ENCODE measurements at regions not wholly inside any gene's neighbourhood (a gene's known extent, or its start where the extent isn't known, plus 50 kb on each side); places are given as distances from the start of the nearest gene placed in this dataset.
"Not testable (repeated sequence)": the region's sequence is repeated elsewhere in the genome, so short reads cannot be mapped to it uniquely, and the experiment has no call there.

DNA sequence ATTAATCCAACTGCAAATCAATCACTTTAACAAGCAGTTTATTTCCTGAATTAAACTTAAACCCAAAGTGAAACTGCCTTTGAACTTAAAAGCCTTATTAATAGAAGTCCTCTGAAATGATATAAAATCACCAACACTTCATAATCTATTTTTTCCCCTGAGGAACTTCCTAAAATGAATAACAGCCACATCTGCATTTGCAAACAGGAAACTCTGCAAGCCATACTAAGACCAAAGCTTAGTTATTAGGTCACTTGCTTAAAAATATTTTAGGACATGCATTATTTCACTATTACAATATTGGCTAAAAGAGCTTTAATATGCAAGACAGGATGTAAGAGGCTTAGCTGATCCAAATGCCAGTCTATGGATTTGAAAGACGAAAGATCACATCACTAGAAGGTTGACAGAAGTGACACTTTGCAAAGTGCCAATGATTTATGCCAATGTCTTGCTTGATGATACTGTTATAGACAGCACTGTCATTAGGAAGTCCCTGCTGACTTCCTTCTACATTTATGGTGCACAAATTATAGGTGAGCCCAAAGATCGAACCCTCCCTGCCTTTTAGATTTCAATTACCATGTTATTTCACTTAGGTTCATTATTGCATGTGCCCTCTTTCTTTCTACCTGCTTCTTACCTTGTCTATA is 99.9 kb upstream of the SKAP2 start:
- Histone ChIP-seq H3K4me3 (no peak overlapping the region), H3K27ac (no peak overlapping the region)

DNA sequence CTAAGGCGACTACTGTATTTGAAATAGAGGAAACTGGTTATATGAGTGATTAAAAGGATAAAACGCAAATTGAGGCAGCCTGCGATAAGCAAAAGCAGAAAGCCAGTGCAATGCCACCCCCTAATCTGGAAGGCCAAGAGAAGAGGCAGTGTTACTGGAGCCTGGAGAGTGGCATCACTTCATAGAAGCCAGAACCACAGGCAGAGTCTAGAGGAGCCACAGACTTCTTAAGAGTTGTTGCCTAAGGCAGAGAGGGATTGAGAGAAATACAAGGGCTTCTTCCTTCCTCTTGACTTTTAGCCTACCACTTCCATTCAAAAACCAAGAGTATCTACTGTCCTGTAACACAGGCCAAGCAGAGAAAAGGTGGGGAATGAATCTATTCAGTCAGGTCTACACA is 94.9 kb upstream of the SKAP2 start:
- no peak overlapping the region for H3K4me3 ChIP-seq
- H3K27ac ChIP-seq = no peak overlapping the region

- H3K4me3 ChIP-seq = no peak overlapping the region
- H3K27ac ChIP-seq = no peak overlapping the region
Measured at GRCh38 chr7:26958834-26959233, 94.4 kb upstream of the SKAP2 start.

DNA sequence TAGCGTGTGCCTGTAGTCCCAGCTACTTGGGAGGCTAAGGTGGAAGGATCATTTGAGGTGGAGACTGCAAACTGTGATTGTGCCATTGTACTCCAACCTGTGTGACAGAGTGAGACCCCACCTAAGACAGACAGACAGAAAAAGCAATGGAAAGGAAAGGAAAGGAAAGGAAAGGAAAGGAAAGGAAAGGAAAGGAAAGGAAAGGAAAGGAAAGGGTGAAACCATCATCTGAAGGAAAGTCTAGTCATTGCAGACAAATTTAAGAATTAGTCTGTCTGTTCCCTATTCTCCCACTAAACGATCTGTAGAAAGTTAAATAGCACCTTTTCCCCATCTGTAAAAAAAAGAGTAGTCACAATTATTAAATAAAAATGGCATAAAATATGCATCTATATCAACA is 91.1 kb upstream of the SKAP2 start:
- H3K27ac ChIP-seq = no peak overlapping the region

DNA sequence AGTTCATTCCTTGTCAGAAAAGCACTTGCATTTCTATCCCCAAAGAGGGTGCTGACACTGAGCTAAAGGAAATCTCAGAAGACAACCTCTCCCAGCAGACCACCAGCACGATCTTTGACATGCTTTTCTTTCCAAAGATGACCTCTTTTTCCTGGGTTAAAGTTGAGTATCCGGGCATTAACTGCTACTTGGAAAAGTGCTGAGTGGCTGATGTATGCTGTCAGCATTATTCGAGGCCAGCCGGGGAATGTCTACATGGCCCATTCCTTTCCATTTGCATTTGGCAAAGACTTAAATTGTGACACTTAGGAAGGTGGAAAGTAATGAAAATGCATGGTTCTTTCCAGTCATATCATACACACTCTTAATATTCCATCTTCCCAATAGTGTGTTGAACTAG is 90.6 kb upstream of the SKAP2 start:
- no peak overlapping the region for H3K27ac ChIP-seq
- no peak overlapping the region for H3K4me3 ChIP-seq

More for the DNA sequence above, 91.1 kb upstream of the SKAP2 start:
- no peak overlapping the region for H3K4me3 ChIP-seq

- Histone ChIP-seq H3K4me3 (no peak overlapping the region), H3K27ac (no peak overlapping the region)
Measured at GRCh38 chr7:26951407-26951950, 87.1 kb upstream of the SKAP2 start.

GRCh38 chr7:26950889-26951288 is 86.5 kb upstream of the SKAP2 start:
- Histone ChIP-seq H3K27ac (no peak overlapping the region), H3K4me3 (no peak overlapping the region)

DNA sequence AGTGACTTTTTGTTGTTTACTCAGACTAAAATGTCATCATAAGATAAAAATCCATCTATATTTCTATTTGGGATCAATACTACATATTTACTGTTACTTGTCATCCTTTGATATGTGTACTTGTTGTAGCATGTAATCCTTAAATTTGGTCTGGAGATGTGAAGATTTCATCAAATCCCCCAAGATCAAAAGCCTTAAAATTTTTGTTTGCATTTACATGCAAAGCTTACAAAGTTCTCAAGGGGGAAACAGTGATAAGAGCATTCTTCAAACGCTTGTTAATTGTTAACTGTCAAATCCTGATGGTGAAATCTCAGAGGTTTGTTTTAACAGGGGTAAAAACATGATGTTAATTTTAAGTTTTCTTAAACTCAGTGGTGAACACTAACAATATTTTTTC is 84.9 kb upstream of the SKAP2 start:
- no peak overlapping the region for H3K27ac ChIP-seq
- no peak overlapping the region for H3K4me3 ChIP-seq

DNA sequence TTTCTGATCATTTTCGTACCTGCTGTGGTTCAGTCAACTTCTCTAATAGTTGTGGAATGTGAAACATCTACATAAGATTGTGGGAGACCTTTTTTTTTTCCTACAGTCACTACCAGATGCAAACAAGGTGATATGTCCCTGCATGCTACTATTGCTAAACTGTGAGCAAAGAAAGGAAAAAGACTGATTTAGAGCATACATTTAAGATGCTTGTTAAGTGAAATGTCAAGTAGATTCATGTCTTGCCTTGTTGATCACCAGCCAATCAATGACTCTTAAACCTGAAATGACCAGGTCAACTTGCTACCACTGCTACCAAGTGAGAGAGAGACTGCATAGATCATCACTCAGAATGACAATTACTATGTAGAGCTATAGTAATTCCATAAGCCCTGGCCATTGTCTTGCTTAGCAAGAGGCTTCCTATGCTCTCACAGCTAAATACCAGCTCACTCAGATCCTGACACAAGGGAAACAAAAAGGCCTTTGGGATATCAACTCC is 84.3 kb upstream of the SKAP2 start:
- Histone ChIP-seq H3K27ac (no peak overlapping the region), H3K4me3 (no peak overlapping the region)

DNA sequence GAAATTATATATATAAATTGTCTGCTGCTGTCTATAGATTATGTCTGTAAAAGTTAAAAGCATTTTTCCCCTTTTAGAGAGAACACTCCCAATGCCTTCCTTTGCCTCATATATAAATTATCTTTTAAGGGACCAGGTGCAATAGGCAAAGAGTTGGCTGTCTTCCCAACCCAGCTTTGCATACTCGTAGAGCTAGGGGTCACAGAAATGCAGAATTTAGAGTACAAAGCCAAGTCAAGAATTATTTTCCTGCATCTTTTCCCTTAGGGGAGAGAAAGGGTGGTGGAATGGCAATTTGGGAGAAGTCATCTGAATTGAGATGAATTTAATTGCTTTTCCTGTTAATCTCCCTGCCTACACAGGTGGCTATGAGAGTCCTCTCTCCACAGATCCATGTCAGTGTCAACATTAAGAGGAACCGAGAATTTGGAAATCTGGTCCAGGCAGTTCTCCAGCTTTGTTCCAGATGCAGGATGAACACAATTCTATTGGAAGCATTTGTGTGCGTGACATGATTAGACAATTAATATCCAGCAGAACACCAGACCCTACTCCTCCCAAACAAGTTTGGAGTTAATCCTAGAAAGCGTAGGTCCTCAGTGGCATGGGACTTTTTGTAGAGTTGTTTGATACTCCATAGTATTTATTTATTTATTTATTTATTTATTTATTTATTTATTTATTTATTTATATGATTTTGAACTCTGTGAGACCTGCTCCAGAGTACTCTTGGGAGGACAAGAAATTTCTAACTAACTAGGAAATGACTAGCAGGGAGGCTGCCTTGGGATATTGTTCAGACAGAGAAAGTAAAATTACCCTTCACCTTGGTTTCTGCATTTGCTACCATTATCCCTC is 80.3 kb upstream of the SKAP2 start:
- Histone ChIP-seq H3K4me3 (no peak overlapping the region), H3K27ac (no peak overlapping the region)

DNA sequence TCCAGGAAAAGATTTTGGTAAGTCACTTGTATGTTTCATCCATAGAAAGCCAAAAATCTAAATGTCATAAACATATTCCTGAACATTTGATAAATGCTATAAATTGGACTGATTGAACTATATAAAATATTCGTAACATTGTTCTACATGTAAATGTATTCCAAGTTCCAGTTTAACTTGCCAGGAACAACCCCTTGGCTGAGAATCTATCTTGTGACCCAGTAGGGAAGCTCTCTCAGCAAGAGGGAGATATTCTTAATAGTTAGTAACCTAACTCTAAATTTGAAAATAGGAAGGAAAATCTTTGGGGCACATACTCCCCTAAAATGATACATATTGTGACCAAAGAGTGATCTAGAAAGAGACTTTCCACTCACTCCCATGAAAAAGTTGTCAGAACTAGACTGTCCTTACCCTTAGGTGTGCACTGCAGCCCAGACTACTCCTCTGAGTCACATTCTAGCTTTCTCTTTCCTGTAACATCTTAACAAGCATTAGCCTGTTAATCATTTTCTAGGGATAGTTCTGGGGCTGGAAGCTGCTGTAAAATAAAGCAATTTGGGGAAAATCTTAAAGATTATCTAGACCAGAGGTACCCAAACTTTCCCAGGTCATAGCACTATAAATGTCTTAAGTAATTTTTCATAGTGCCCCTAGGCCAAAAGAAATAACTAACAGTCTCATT is 73.7 kb upstream of the SKAP2 start:
- H3K27ac ChIP-seq = no peak overlapping the region

GRCh38 chr7:26937306-26937705 is 72.9 kb upstream of the SKAP2 start:
- Histone ChIP-seq H3K4me3 (no peak overlapping the region), H3K27ac (no peak overlapping the region)

More for the DNA sequence above, 73.7 kb upstream of the SKAP2 start:
- no peak overlapping the region for H3K4me3 ChIP-seq

DNA sequence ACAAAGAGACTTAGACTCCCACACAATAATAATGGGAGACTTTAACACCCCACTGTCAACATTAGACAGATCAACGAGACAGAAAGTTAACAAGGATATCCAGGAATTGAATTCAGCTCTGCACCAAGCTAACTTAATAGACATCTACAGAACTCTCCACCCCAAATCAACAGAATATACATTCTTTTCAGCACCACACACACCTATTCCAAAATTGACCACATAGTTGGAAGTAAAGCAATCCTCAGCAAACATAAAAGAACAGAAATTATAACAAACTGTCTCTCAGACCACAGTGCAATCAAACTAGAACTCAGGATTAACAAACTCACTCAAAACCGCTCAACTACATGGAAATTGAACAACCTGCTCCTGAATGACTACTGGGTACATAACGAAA is 68.2 kb upstream of the SKAP2 start:
- not testable (repeated sequence) for H3K27ac ChIP-seq, H3K4me3 ChIP-seq

GRCh38 chr7:26930845-26931244 is 66.5 kb upstream of the SKAP2 start:
- Histone ChIP-seq H3K4me3 (no peak overlapping the region), H3K27ac (no peak overlapping the region)

DNA sequence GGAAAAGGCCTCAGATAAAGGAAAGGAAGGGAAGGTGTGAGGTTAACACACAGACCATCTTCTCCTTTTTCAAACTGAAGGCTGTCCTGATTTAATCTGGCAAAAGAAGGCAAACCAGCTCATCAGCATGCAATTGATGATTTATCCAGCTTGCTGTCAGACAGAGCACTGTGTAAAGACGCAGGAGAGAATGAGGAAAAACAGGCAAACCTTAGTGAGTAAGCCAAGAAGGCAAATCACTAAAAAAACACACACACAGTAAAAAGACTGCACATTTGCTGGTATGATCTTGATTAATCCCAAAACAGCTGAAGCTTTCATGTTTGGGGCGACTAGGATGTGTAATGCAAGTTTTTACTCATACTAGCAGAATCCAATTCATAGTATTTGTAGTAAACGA is 65.8 kb upstream of the SKAP2 start:
- H3K27ac ChIP-seq = no peak overlapping the region

DNA sequence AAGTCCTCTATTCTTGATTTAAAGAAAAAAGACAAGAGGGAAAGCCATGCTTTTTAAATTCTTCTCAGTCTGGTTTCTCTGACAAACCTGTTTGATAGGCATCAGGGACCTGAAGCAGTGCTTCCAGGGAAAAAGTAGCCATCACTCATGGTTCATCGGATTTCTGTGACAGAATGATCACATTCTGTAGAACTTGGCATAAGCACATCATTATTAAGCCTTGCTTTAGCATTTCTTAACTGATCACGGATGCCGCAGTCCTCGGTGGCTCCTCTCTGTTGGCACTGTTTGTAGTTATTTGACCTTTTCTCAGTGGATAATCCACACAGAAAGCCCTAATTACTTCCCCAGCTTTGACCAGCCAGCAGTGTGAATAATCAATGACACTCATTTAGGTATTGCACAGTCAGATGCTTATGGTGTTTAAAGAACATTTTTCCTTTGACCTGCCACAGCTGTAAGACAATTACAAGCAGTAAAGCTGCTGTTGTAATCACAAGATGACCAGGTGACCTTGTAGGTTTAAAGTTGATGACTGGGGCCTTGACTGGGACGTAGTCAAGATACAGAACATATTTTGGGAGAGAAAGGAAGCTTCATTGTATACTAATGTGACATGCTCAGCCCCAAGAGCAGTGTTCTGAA is 64.4 kb upstream of the SKAP2 start:
- H3K4me3 ChIP-seq = no peak overlapping the region
- no peak overlapping the region for H3K27ac ChIP-seq

More for the DNA sequence above, 65.8 kb upstream of the SKAP2 start:
- H3K4me3 ChIP-seq = no peak overlapping the region

GRCh38 chr7:26925768-26926167 is 61.4 kb upstream of the SKAP2 start:
- H3K27ac ChIP-seq = no peak overlapping the region
- H3K4me3 ChIP-seq = no peak overlapping the region

- H3K4me3 ChIP-seq = no peak overlapping the region
- no peak overlapping the region for H3K27ac ChIP-seq
Measured at GRCh38 chr7:26924149-26924767, 59.9 kb upstream of the SKAP2 start.

DNA sequence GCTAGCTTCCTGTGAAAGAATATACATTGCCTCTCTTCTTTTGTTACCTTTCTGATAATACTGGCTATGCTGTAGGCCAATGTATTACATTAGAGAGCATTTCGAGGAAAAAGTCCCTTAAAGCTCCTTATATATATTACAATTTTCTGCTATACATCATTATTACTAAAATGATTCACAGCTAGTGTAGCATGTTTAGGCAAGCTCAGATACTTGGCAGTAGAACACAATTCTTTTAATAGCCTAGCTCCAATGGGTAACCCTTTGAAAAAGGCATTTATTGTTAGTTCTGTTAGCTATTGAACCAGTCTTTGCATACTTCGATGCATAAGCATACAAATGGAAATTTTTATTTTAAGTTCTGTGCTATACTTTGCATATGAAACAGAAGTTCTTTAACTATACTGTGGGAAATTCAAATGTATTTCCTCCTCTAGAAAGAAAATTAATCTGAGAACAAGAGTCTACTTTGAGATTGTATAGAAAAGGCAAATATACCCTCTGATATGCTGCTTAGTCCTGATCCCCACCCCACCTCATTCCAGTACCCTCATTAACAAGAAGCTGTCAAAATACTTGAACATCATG is 55.6 kb upstream of the SKAP2 start:
- Histone ChIP-seq H3K4me3 (no peak overlapping the region), H3K27ac (no peak overlapping the region)
